Glutamatergic neuron (in vitro differentiated cells): ENCODE measurements at regions not wholly inside any gene's neighbourhood (a gene's known extent, or its start where the extent isn't known, plus 50 kb on each side); places are given as distances from the start of the nearest gene placed in this dataset.

Experiments
- DNase-seq: peaks from one replicate; pipeline ENCODE4 v3.0.0; 2022
- H3K27ac Mint-ChIP-seq: one replicate; pipeline ENCODE4 v1.8.0; 2020; ENCODE audit warnings: mild to moderate bottlenecking, mixed read lengths, inconsistent platforms; ENCODE audit not compliant: unreplicated experiment
- H3K27me3 Mint-ChIP-seq: one replicate; pipeline ENCODE4 v1.8.0; 2020; ENCODE audit warnings: mild to moderate bottlenecking, moderate library complexity, mixed read lengths, inconsistent platforms; ENCODE audit not compliant: unreplicated experiment
- H3K36me3 Mint-ChIP-seq: one replicate; pipeline ENCODE4 v1.8.0; 2020; ENCODE audit warnings: mild to moderate bottlenecking, mixed read lengths, inconsistent platforms; ENCODE audit not compliant: unreplicated experiment
- H3K4me1 Mint-ChIP-seq: one replicate; pipeline ENCODE4 v1.8.0; 2020; ENCODE audit warnings: mild to moderate bottlenecking, low read depth, mixed read lengths, inconsistent platforms; ENCODE audit not compliant: unreplicated experiment
- H3K4me3 Mint-ChIP-seq: one replicate; pipeline ENCODE4 v1.8.0; 2020; ENCODE audit warnings: mild to moderate bottlenecking, mixed read lengths, inconsistent platforms; ENCODE audit not compliant: unreplicated experiment
- H3K9me3 Mint-ChIP-seq: one replicate; pipeline ENCODE4 v1.8.0; 2020; ENCODE audit warnings: mild to moderate bottlenecking, moderate library complexity, mixed read lengths, inconsistent platforms; ENCODE audit not compliant: unreplicated experiment
- TF ChIP-seq, protein P1 (sequence below): fragments of 200-600 bp; sonication (generic); IDR thresholded peaks from one replicate; pipeline ENCODE4 v1.5.0; 2021; ENCODE audit not compliant: partially characterized antibody, unreplicated experiment

DNA sequence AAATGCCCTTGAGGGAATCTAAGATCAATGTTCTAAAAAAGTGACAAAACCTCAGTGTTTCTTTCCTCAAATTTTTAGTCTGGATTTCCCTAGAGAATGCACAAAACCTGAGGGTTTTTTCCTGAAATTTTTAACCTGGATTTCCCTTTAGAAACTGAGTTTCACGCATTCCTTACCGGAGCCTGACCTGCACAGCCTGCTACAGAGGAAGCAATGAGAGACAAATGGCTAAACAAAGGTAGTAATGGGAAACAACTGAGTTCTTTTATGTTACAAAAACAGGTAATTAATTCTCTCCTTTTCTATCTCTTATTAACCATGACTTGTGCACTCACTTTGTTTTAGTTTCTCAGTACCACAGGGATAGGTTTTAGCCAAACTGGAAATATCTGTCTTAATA lies 281.7 kb upstream of the NT5E start:
- H3K4me1 Mint-ChIP-seq = no peaks in the 10 kb centered on the region
- H3K4me3 Mint-ChIP-seq = no peak overlapping the region
- no peak for DNase-seq
- no peaks in the 10 kb centered on the region for H3K36me3 Mint-ChIP-seq
- no peaks in the 10 kb centered on the region for H3K27me3 Mint-ChIP-seq
- TF ChIP-seq, protein P1, sequence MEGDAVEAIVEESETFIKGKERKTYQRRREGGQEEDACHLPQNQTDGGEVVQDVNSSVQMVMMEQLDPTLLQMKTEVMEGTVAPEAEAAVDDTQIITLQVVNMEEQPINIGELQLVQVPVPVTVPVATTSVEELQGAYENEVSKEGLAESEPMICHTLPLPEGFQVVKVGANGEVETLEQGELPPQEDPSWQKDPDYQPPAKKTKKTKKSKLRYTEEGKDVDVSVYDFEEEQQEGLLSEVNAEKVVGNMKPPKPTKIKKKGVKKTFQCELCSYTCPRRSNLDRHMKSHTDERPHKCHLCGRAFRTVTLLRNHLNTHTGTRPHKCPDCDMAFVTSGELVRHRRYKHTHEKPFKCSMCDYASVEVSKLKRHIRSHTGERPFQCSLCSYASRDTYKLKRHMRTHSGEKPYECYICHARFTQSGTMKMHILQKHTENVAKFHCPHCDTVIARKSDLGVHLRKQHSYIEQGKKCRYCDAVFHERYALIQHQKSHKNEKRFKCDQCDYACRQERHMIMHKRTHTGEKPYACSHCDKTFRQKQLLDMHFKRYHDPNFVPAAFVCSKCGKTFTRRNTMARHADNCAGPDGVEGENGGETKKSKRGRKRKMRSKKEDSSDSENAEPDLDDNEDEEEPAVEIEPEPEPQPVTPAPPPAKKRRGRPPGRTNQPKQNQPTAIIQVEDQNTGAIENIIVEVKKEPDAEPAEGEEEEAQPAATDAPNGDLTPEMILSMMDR = no peak
- H3K27ac Mint-ChIP-seq = no peak overlapping the region
- no peaks in the 10 kb centered on the region for H3K9me3 Mint-ChIP-seq

GRCh38 chr6:85166114-85166741 lies 283.7 kb upstream of the NT5E start:
- Mint-ChIP-seq H3K9me3 (no peaks in the 10 kb centered on the region), H3K27ac (no peak overlapping the region), H3K36me3 (no peaks in the 10 kb centered on the region), H3K4me3 (no peak overlapping the region), H3K27me3 (no peaks in the 10 kb centered on the region), H3K4me1 (no peaks in the 10 kb centered on the region)
- no peak for DNase-seq
- TF ChIP-seq, protein P1 = no peak

DNA sequence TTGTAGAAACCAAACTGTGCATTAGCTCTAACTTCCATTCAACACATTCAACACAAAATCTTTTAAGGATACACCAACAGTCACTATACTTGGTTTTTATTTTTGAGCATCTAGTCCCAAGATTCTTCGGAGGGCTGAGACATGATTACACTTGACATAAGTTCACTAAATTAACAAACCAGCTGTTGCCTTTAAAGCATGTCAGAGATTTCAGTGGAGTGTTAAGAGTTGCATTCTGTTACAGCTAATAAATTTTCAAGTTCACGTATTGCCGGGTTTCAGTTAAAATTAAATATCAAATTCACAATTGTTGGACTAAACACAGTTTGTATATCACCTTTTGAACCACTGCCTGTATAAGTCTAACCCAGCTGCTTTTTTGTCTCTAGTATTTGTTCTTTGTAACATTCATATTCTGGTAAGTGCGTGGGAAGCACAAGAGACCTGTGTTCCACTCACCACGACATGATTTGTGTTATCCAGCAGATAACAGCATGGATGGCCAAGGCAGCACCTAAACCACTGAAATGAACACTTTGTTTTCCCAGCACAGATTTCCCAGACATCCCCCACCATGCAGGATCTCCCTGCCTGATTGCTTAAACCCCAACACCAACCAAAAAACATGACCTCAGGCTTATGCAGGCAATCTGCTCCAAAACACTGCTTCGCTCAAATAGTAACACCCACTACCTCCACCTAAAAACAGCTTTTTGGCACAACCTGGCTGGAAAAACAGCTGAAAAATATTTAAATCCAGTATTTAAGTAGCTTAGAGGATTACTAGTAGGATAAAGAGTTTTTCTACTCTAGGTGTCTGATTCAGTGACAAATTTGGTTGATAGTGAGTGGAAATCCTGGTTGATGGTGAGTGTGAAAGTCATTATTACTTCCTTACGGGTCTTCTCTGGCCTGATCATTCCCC lies 286.5 kb upstream of the NT5E start:
- H3K27ac Mint-ChIP-seq = no peak overlapping the region

DNA sequence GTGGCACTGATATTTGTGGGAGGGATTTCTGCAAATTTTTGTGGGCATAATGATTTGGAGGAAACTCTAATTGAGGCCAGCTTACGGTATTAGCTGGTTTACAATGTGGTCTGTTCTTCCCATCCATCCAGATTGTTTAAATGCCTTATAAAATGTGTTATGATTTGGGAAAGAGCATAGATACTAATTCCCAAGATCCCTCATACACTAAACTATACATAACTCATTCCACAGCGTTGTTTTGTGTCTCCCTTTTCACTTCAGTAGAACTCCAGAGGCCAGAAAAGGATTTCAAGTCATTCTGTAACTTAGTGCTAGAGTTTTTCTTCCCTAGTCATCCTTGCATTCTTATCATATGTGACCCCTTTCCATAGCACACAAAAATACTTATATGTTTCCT lies 292.6 kb upstream of the NT5E start:
- Mint-ChIP-seq H3K27me3 (no peaks in the 10 kb centered on the region), H3K9me3 (no peaks in the 10 kb centered on the region), H3K36me3 (peaks cover 3% of the 10 kb centered on the region), H3K4me3 (no peak overlapping the region), H3K27ac (no peak overlapping the region), H3K4me1 (no peaks in the 10 kb centered on the region)
- TF ChIP-seq, protein P1 = no peak
- no peak for DNase-seq

More for the DNA sequence above, 286.5 kb upstream of the NT5E start:
- Mint-ChIP-seq H3K4me1 (no peaks in the 10 kb centered on the region), H3K36me3 (no peaks in the 10 kb centered on the region), H3K9me3 (no peaks in the 10 kb centered on the region), H3K4me3 (no peak overlapping the region), H3K27me3 (no peaks in the 10 kb centered on the region)
- no peak for DNase-seq
- TF ChIP-seq, protein P1 = no peak

DNA sequence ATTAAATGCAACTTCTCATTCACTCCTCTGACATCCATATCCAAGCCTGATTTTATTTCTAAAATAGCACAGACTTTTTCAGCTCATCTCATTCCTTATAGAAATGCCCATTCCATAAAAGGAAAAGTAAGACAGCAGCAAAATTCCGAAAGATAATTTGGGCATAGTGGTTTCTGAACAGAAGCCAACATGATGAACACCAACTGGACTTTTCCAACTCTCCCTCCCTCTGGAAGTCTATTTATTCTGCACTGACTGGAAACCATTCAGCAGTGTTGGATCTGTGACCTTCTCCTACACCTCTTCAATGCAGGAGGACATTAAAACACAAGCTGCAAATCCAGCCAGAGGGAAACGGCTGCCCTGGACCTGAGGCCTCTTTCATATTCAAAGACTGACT lies 306.2 kb upstream of the NT5E start:
- no peak overlapping the region for H3K4me3 Mint-ChIP-seq
- TF ChIP-seq, protein P1 = no peak
- no peaks in the 10 kb centered on the region for H3K36me3 Mint-ChIP-seq
- H3K9me3 Mint-ChIP-seq = peaks cover 2% of the 10 kb centered on the region
- no peaks in the 10 kb centered on the region for H3K27me3 Mint-ChIP-seq
- H3K27ac Mint-ChIP-seq = no peak overlapping the region
- no peaks in the 10 kb centered on the region for H3K4me1 Mint-ChIP-seq
- no peak for DNase-seq
